ENCODE measurements at regions not wholly inside any gene's neighbourhood (a gene's known extent, or its start where the extent isn't known, plus 50 kb on each side); places are given as distances from the start of the nearest gene placed in this dataset.

DNA sequence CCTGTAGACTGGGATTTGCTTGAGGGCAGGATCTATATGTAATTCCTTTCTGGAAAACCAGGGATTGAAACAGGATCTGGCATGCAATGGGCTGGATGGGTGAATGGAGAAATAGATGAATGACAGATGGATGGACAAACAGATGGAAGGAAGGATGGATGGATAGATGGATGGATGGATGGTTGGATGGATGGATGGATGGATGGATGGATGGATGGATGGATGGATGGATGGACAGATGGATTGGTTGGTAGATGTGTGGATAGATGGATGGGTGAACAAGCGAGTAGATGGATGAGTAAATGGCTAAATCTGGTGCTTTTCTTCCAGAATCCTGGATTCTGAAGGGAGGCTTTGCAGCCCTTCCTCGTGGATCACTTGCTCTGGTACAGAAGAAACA lies 162.5 kb upstream of the SMIM23 start:
- DNase-seq (ENCODE audit: low read depth in 1 of 2, low spot score in 2 of 2), result no peak
- H3K36me3 ChIP-seq, result no peaks in the 10 kb centered on the region
- no peak overlapping the region for H3K4me3 ChIP-seq
- 0 out of 2 replicates have a peak, but pooled peaks cover 5% of the 10 kb centered on the region for H3K27me3 ChIP-seq (replicated peaks)
- no peaks in the 10 kb centered on the region for H3K4me1 ChIP-seq (replicated peaks)
- no peaks in the 10 kb centered on the region for H3K9me3 ChIP-seq (replicated peaks)
- no peak overlapping the region for H3K27ac ChIP-seq

DNA sequence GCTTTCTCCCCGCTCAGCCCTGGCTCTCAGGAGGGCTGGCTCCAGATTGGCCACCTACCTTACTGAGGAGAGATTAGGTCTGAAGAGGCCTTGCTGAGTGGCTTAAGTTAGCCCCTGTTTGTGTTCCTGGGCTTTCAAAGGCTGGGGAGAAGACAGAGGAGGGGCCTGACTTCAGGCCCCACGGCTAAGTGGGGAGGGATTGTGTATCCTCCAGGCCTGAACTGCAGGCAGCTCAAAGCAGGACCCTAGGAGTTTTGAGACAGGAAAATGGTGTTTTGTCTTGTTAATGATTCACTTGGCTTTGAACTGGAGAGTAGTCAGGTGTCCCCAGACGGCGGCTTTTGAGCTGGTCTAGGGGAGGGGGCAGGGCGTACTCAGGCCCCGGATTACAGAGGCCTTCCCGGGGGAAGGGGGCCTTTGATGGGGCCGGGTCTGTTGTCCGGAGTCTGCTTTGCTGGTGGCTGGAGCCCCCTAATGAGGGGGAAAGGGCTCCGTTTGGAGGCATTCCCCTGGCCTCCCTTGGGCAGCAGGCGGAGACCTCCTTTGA lies 162.0 kb upstream of the SMIM23 start:
- no peak for DNase-seq (ENCODE audit: low read depth in 1 of 2, low spot score in 2 of 2)
- 0 out of 2 replicates have a peak, but pooled peaks cover 5% of the 10 kb centered on the region for H3K27me3 ChIP-seq (replicated peaks)

DNA sequence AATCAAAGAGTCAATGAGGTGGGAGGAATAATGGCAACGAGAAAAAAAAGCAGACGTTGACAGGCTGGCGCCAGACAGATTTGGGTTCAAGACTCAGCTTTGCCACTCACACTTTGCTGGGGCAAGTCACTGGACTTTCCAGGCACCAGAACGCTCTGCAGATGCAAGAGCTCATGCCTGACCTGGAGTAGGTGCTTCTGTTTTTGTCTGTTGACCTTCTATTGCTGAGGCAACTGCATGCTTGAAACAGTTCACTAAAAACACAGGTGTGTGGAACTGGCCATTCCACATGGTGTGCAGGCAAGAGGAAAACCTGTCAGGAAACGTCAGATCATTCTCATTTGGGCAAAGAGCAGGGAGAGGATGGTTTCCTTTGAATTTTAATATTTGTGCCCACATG lies 161.2 kb upstream of the SMIM23 start:
- DNase-seq (ENCODE audit: low read depth in 1 of 2, low spot score in 2 of 2), result no peak
- Histone ChIP-seq H3K4me3 (no peak overlapping the region), H3K36me3 (no peaks in the 10 kb centered on the region), H3K27ac (no peak overlapping the region), H3K27me3 (replicated peaks) (0 out of 2 replicates have a peak, but pooled peaks cover 5% of the 10 kb centered on the region), H3K4me1 (replicated peaks) (no peaks in the 10 kb centered on the region), H3K9me3 (replicated peaks) (no peaks in the 10 kb centered on the region)

More for the DNA sequence above, 162.0 kb upstream of the SMIM23 start:
- no peak overlapping the region for H3K27ac ChIP-seq
- H3K36me3 ChIP-seq, result no peaks in the 10 kb centered on the region
- no peaks in the 10 kb centered on the region for H3K9me3 ChIP-seq (replicated peaks)
- no peaks in the 10 kb centered on the region for H3K4me1 ChIP-seq (replicated peaks)
- H3K4me3 ChIP-seq, result no peak overlapping the region

DNA sequence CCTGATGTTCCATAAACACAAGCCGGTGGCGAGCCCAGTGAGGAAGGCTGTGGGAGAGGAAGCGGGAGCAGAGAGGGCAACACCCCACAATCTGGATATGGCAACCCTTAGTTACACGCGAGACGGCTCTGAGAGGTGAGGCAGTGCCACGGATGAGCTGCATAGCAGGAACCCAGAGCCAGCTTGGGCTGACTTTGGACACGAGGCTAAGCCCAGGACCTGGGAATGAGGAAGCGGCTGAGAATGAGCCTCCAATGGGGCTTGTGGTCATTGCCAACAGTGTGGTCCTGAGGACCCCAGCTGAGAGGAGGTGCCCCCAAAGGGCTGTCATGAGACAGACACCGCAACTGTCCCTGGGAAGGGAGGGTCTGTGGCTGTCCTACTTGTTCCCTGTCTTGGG lies 160.0 kb upstream of the SMIM23 start:
- H3K36me3 ChIP-seq, result no peaks in the 10 kb centered on the region
- H3K9me3 ChIP-seq (replicated peaks), result no peaks in the 10 kb centered on the region
- DNase-seq (ENCODE audit: low read depth in 1 of 2, low spot score in 2 of 2), result no peak
- 0 out of 2 replicates have a peak, but pooled peaks cover 5% of the 10 kb centered on the region for H3K27me3 ChIP-seq (replicated peaks)
- no peak overlapping the region for H3K27ac ChIP-seq
- H3K4me3 ChIP-seq, result no peak overlapping the region
- H3K4me1 ChIP-seq (replicated peaks), result peaks cover 11% of the 10 kb centered on the region

DNA sequence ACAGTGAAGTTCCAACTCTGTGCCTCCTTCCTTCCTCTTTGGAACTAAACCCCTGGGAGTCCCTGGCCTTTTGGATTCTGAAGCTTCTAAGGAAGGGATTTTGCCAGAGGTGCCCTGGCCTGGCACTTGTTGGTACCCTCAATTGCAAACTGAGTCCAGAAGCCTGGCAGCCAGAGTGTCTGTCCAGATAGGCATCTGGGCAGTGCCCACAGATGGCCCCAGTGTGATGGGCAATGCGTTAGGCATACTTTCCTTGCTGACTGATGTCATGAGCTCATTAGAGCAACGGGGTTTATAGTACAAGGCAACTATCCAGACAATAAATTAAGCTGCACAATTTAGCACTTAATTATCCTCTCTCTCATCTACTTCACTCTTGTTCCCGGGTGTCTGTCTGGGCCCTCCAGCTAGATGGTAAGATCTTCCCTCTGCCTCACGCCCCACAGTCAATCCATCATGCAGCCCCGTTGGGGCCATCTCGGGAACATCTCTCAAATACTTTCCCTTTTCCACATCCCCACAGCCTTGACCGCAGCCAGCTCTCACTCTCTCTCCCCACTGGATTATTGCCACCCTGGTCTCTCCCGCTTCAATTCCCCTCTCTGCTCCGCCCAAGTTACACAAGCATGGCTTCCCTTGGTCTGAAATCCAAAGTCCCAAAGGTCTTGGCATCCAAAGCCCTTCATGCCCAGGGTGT lies 157.5 kb upstream of the SMIM23 start:
- no peaks in the 10 kb centered on the region for H3K36me3 ChIP-seq
- H3K27ac ChIP-seq, result no peak overlapping the region
- DNase-seq (ENCODE audit: low read depth in 1 of 2, low spot score in 2 of 2), result peak in 1 of 2 experiments; percentile 45
- H3K9me3 ChIP-seq (replicated peaks), result no peaks in the 10 kb centered on the region
- H3K4me3 ChIP-seq, result no peak overlapping the region
- peaks cover 11% of the 10 kb centered on the region for H3K4me1 ChIP-seq (replicated peaks)
- H3K27me3 ChIP-seq (replicated peaks), result 0 out of 2 replicates have a peak, but pooled peaks cover 5% of the 10 kb centered on the region

DNA sequence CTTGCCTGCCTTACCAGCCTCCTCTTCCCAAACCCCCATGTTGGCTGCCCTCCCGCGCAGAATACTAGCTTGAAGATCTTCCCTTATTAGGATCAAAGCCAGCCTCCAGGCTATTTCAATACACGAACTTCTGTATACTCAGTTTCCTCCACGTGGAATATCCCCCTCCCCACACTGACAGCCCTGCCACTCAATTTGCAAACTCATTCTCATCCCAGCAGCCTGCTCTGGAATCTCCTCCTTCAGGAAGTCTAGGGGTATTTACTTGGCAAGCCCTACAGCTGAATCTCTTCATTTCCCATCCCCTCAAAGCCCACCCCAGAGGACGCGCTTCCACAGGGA lies 157.0 kb upstream of the SMIM23 start:
- Histone ChIP-seq H3K9me3 (replicated peaks) (no peaks in the 10 kb centered on the region), H3K27ac (no peak overlapping the region), H3K4me3 (no peak overlapping the region), H3K36me3 (no peaks in the 10 kb centered on the region), H3K27me3 (replicated peaks) (0 out of 2 replicates have a peak, but pooled peaks cover 5% of the 10 kb centered on the region), H3K4me1 (replicated peaks) (peaks cover 11% of the 10 kb centered on the region)
- peak in 1 of 2 experiments; percentile 32 for DNase-seq (ENCODE audit: low read depth in 1 of 2, low spot score in 2 of 2)

DNA sequence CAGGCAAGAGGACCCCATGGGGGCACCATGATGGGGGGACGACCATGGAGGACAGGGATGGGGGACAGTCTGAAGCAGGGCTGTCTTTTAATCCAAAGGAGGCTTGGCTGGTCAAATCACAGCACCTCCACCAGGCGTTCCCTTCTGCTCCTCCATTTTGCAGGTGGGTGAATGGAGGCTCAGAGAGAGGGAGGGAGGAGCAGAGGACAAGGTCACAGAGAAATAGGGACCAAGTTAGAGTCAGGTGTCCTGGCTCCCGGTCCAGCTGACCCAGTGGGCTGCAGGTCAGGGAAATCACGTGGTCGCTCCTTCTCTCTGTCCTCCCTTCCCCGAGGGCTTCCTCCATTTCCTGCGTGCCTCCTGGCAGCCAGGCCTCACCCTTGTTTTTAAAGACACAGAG lies 156.4 kb upstream of the SMIM23 start:
- peaks cover 11% of the 10 kb centered on the region for H3K4me1 ChIP-seq (replicated peaks)
- no peak overlapping the region for H3K4me3 ChIP-seq
- H3K9me3 ChIP-seq (replicated peaks), result no peaks in the 10 kb centered on the region
- no peaks in the 10 kb centered on the region for H3K36me3 ChIP-seq
- 0 out of 2 replicates have a peak, but pooled peaks cover 5% of the 10 kb centered on the region for H3K27me3 ChIP-seq (replicated peaks)
- DNase-seq (ENCODE audit: low read depth in 1 of 2, low spot score in 2 of 2), result no peak
- no peak overlapping the region for H3K27ac ChIP-seq

DNA sequence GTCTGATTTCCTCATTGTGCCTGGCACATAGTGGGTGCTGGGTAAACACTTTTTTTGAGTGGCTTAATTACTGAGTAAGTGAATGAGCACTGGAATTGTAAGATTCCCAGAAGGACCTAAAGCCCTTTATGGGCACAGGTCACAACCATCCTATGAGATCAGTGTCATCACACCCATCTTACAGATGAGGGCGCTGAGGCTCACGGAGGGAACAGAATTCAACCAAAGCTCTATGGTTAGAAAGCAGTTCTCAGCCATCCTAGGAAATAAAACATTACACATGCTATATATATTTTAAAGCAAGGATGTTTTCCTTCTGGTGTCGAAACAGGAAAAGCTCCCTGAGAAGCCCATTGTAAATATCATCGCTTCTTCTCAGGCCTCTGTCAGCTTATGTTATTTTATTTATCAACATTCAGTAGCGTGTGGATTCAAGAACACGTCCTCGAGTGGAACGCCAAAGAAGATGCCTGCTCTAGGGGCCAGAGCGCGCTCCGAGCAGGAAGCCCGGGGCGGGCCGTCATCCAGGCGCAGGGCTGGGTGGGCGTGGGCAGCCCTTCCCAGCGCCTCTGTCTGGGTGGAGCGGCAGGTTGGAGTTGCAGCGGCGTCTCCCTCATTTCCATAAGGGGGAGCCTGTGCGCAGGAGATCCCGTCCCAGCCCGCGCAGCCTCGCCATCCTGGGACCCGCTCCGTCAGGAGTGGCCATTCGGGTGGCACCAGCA lies 155.8 kb upstream of the SMIM23 start:
- peak; percentile 87 to 92 for DNase-seq (ENCODE audit: low read depth in 1 of 2, low spot score in 2 of 2)
- Histone ChIP-seq H3K27ac (no peak overlapping the region), H3K27me3 (replicated peaks) (0 out of 2 replicates have a peak, but pooled peaks cover 5% of the 10 kb centered on the region), H3K9me3 (replicated peaks) (no peaks in the 10 kb centered on the region), H3K36me3 (no peaks in the 10 kb centered on the region), H3K4me3 (no peak overlapping the region), H3K4me1 (replicated peaks) (peaks cover 11% of the 10 kb centered on the region)

DNA sequence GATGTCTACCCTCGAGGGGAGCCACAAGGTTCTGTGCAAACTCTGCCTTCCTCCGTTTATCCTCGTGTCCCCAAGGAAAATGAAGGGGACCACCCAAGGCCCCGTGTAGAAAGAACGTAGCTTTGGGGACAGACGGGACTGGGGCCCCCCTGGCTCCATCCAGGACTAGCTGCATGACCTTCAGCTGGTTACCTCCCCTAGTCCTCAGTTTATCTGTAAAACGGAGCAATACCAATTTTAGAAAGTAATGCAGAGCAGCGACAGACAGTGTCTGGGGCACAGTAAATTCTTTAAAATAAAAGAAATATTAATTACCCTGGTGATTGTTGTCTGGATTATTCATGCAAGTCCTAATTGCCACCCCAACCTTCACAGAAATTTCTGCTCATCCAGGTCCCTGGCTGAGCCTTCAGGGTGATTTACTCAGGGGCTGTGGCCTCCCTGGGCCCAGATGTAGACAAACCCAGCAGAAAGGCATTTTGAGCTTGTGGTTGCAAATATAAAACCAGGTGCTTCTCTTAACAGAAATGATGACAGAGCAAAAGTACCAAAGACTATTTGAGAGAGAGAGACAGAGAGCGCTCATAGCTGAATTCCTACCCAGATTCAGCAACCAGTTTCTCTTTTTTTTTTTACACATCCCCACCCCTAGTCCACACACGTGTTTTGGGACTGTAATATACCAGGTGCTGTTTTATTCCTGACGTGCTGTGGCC lies 155.1 kb upstream of the SMIM23 start:
- Histone ChIP-seq H3K4me3 (no peak overlapping the region), H3K27me3 (replicated peaks) (0 out of 2 replicates have a peak, but pooled peaks cover 3% of the 10 kb centered on the region), H3K36me3 (no peaks in the 10 kb centered on the region), H3K27ac (no peak overlapping the region), H3K9me3 (replicated peaks) (no peaks in the 10 kb centered on the region), H3K4me1 (replicated peaks) (peaks cover 11% of the 10 kb centered on the region)
- no peak for DNase-seq (ENCODE audit: low read depth in 1 of 2, low spot score in 2 of 2)

DNA sequence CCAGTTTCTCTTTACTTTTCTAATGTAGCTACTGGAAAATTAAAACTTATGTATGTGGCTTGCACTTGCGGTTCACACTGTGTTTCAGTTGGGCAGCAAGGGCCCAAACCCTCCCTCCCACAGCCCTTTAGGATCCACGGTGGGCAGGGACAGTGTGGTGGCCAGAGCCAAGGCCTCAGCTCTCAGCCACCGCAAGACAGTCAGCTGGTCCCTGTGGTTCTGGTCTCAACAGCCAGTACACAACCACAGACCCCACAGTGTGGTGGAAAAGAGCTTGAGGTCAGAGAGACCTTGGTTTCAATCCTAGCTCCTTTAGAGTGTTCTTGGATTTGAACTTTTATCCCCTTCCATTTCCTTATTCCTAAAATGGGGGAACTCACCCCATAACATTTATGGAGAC lies 153.0 kb upstream of the SMIM23 start:
- no peak for DNase-seq (ENCODE audit: low read depth in 1 of 2, low spot score in 2 of 2)
- H3K9me3 ChIP-seq (replicated peaks), result no peaks in the 10 kb centered on the region
- no peaks in the 10 kb centered on the region for H3K27me3 ChIP-seq (replicated peaks)

DNA sequence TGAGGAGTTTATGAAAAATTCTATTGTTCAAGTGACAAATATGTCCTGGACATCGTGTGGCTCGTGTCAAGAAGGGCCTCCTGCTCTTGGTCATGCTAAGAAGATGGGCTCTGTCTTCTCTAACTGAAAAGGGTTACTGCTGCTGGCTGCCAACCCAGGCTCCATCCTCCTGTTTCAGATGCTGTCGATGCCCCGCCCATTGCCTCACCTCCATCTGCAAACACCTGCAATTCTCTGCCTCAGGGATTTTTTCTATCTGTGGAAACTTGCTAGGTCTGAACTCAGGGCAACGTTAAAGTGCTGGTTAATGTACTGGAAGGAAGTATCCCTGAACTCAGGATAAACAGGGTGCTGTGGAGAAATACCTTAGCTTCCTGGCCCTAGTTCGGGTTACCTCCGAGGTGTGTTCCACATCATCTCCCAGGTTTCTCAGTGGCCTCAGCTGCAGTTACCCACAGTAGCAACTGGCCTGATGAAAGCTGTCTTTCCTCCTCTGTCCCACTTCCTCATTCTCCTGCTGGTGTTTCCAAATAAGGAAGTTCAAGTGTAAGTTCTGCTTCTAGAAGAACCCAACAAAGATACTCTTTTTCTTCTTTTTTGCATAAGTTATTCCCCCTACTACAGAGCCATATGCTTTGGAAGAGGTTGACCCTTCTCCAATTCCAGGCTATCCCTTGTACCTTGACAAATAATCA lies 151.7 kb upstream of the SMIM23 start:
- H3K36me3 ChIP-seq, result no peaks in the 10 kb centered on the region
- H3K27me3 ChIP-seq (replicated peaks), result no peaks in the 10 kb centered on the region
- DNase-seq (ENCODE audit: low read depth in 1 of 2, low spot score in 2 of 2), result no peak
- H3K4me3 ChIP-seq, result no peak overlapping the region
- H3K27ac ChIP-seq, result no peak overlapping the region
- peaks cover 11% of the 10 kb centered on the region for H3K4me1 ChIP-seq (replicated peaks)
- no peaks in the 10 kb centered on the region for H3K9me3 ChIP-seq (replicated peaks)

More for the DNA sequence above, 153.0 kb upstream of the SMIM23 start:
- H3K4me1 ChIP-seq (replicated peaks), result peaks cover 11% of the 10 kb centered on the region
- no peak overlapping the region for H3K27ac ChIP-seq
- no peak overlapping the region for H3K4me3 ChIP-seq
- H3K36me3 ChIP-seq, result no peaks in the 10 kb centered on the region

DNA sequence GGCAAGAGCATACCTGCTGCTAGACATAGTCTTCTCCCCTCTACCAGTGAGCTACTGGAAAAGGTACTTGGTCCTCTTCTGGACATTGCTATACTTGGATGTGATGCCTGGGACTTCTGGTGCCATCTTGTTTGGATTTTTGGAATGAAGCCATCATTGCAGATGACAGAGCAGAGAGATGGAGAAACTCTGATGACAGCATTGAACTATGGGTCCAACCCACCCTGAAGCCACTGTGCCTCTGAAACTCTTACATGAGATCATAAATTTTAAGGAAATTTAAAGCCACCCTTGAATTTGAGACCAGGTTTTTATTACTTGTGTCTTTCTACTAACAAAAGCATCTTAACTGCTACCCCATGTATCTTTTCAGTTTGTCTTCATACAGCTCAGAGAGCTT lies 151.1 kb upstream of the SMIM23 start:
- Histone ChIP-seq H3K27ac (no peak overlapping the region), H3K36me3 (no peaks in the 10 kb centered on the region), H3K4me1 (replicated peaks) (peaks cover 10% of the 10 kb centered on the region), H3K9me3 (replicated peaks) (no peaks in the 10 kb centered on the region), H3K4me3 (no peak overlapping the region), H3K27me3 (replicated peaks) (no peaks in the 10 kb centered on the region)
- DNase-seq (ENCODE audit: low read depth in 1 of 2, low spot score in 2 of 2), result no peak

DNA sequence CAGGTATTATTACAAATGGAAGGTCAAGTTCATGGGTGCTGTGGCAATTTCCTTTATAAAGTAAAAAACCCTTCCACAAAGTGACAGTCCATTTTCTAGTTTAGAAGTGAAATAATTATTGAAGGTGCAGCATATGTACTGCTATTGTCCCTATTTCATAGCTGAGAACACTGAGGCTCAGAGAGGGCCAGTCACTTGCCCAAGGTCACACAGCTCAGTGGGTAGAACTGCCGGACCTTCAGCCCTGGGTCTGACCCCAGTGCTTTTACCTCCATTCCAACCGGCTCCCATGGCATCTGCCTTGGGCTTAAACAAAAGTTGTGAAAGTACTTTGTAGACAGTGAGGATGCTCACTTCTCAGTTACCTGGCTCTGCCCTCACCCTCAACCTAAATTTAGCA lies 150.6 kb upstream of the SMIM23 start:
- DNase-seq (ENCODE audit: low read depth in 1 of 2, low spot score in 2 of 2), result no peak
- H3K36me3 ChIP-seq, result no peaks in the 10 kb centered on the region
- no peaks in the 10 kb centered on the region for H3K9me3 ChIP-seq (replicated peaks)
- no peak overlapping the region for H3K27ac ChIP-seq
- H3K4me3 ChIP-seq, result no peak overlapping the region
- no peaks in the 10 kb centered on the region for H3K27me3 ChIP-seq (replicated peaks)
- H3K4me1 ChIP-seq (replicated peaks), result peaks cover 10% of the 10 kb centered on the region
